GM18858 (cell line): ENCODE measurements at regions not wholly inside any gene's neighbourhood (a gene's known extent, or its start where the extent isn't known, plus 50 kb on each side); places are given as distances from the start of the nearest gene placed in this dataset.
A peak's percentile ranks its signal among the peaks of the same experiment; 100 is the strongest.
"Not testable (repeated sequence)": the region's sequence is repeated elsewhere in the genome, so short reads cannot be mapped to it uniquely, and the experiment has no call there.

Experiments
- ATAC-seq: cut with Tn5 transposase; IDR thresholded peaks from one replicate; pipeline ENCODE4 v1.9.1; 2021; ENCODE audit not compliant: unreplicated experiment

- ATAC-seq, result no peak
Observed at GRCh38 chr18:53935803-53936202, 288.7 kb downstream of the MBD2 start.

- no peak for ATAC-seq
Observed at GRCh38 chr18:53935399-53935798, 289.1 kb downstream of the MBD2 start.

- ATAC-seq, result no peak
Observed at GRCh38 chr18:53920312-53921075, 304.0 kb downstream of the MBD2 start.

- no peak for ATAC-seq
Observed at GRCh38 chr18:53918091-53918490, 306.4 kb downstream of the MBD2 start.

- ATAC-seq, result no peak
Observed at GRCh38 chr18:53911200-53911599, 313.3 kb downstream of the MBD2 start.

- peak; percentile 43 for ATAC-seq
Observed at GRCh38 chr18:53909668-53910067, 314.8 kb downstream of the MBD2 start.

- ATAC-seq, result no peak
Observed at GRCh38 chr18:53907921-53908320, 316.5 kb downstream of the MBD2 start.

- no peak for ATAC-seq
Observed at GRCh38 chr18:53906681-53907080, 317.8 kb downstream of the MBD2 start.

- ATAC-seq, result no peak
Observed at GRCh38 chr18:53894675-53895442, 329.6 kb downstream of the MBD2 start.

- ATAC-seq, result no peak
Observed at GRCh38 chr18:53887447-53887846, 337.0 kb downstream of the MBD2 start.

- no peak for ATAC-seq
Observed at GRCh38 chr18:53886058-53886457, 338.4 kb downstream of the MBD2 start.

GRCh38 chr18:53883771-53884170 lies 340.7 kb downstream of the MBD2 start:
- no peak for ATAC-seq

GRCh38 chr18:53874103-53874502 lies 350.4 kb downstream of the MBD2 start:
- no peak for ATAC-seq

GRCh38 chr18:53864770-53865169 lies 359.7 kb downstream of the MBD2 start:
- ATAC-seq, result no peak

- ATAC-seq, result no peak
Observed at GRCh38 chr18:53862921-53863320, 361.5 kb downstream of the MBD2 start.

- ATAC-seq, result no peak
Observed at GRCh38 chr18:53861185-53861584, 363.3 kb downstream of the MBD2 start.

- ATAC-seq, result no peak
Observed at GRCh38 chr18:53859764-53860163, 364.7 kb downstream of the MBD2 start.

- no peak for ATAC-seq
Observed at GRCh38 chr18:53850902-53851301, 373.6 kb downstream of the MBD2 start.

GRCh38 chr18:53843763-53844162 lies 380.7 kb downstream of the MBD2 start:
- ATAC-seq, result no peak

GRCh38 chr18:53843113-53843760 lies 381.2 kb downstream of the MBD2 start:
- no peak for ATAC-seq

GRCh38 chr18:53838746-53839145 lies 385.7 kb downstream of the MBD2 start:
- ATAC-seq, result no peak

GRCh38 chr18:53821141-53821540 lies 403.3 kb downstream of the MBD2 start:
- not testable (repeated sequence) for ATAC-seq
